Activated CD8-positive, alpha-beta T cell treated with anti-CD3 and anti-CD28 coated beads for 36 hours (primary cell): ENCODE measurements at regions not wholly inside any gene's neighbourhood (a gene's known extent, or its start where the extent isn't known, plus 50 kb on each side); places are given as distances from the start of the nearest gene placed in this dataset.

Source experiments
- ATAC-seq: fragments of 200-7000 bp; cut with Tn5 transposase; one replicate; pipeline ENCODE4 v1.10.0; 2021; ENCODE audit warnings: mild to moderate bottlenecking, moderate library complexity
- CTCF ChIA-PET: fragments of 350-600 bp; sonication (Branson Sonifier 250); formaldehyde crosslinking; loops from one replicate; lab custom pipeline; 2021; ENCODE audit warnings: antibody characterized with exemption; lab: Charles Lee
- POLR2A ChIA-PET: fragments of 350-600 bp; sonication (Branson Sonifier 250); formaldehyde crosslinking; loops from one replicate; lab custom pipeline; 2021; ENCODE audit warnings: antibody characterized with exemption; lab: Charles Lee
- DNase-seq: peaks from one replicate; pipeline ENCODE4 v3.0.0-alpha.2; 2020
- H3K27ac Mint-ChIP-seq: one replicate; pipeline ENCODE4 v1.8.0; 2021; ENCODE audit warnings: mild to moderate bottlenecking, mixed read lengths
- H3K27me3 Mint-ChIP-seq: one replicate; pipeline ENCODE4 v1.8.0; 2021; ENCODE audit warnings: mixed read lengths
- H3K36me3 Mint-ChIP-seq: one replicate; pipeline ENCODE4 v1.8.0; 2021; ENCODE audit warnings: low read depth, mixed read lengths
- H3K4me1 Mint-ChIP-seq: one replicate; pipeline ENCODE4 v1.8.0; 2021; ENCODE audit warnings: low read depth, mixed read lengths
- H3K4me3 Mint-ChIP-seq: one replicate; pipeline ENCODE4 v1.8.0; 2021; ENCODE audit warnings: mild to moderate bottlenecking, moderate library complexity, mixed read lengths
- H3K9me3 Mint-ChIP-seq: one replicate; pipeline ENCODE4 v1.8.0; 2021; ENCODE audit warnings: mixed read lengths
- CTCF ChIP-seq: fragments of 200-600 bp; IDR thresholded peaks from one replicate; pipeline ENCODE4 v1.8.0; 2022; ENCODE audit warnings: antibody characterized with exemption, mild to moderate bottlenecking
- intact Hi-C: fragments of 100-400 bp; cut with micrococcal nuclease; formaldehyde crosslinking; loops from one replicate; pipeline ENCODE4 v1.10.0; 2022

- H3K27me3 Mint-ChIP-seq, result peaks cover 1% of the 10 kb centered on the region
- no peaks in the 10 kb centered on the region for H3K36me3 Mint-ChIP-seq
- no peaks in the 10 kb centered on the region for H3K4me1 Mint-ChIP-seq
- ChIA-PET CTCF (interaction anchor here (0.6 kb wide), 1 partner anchor 48 kb away, joined by 3 read pairs; no protein-coding TSS in a partner anchor), POLR2A (no interaction called here)
- H3K9me3 Mint-ChIP-seq, result peaks cover 6% of the 10 kb centered on the region
- DNase-seq (no peak), ATAC-seq (no peak)
- no peak overlapping the region for H3K27ac Mint-ChIP-seq
- no peak overlapping the region for H3K4me3 Mint-ChIP-seq
- TF ChIP-seq CTCF, result no peak
- intact Hi-C loops, result no loop called here
These were observed 1908.7 kb downstream of the MRPL39 start for GRCh38 chr21:23698619-23699018.

GRCh38 chr21:23695443-23695842, 1911.8 kb downstream of the MRPL39 start:
- POLR2A ChIA-PET, result no interaction called here
- DNase-seq (no peak), ATAC-seq (no peak)
- intact Hi-C loops, result no loop called here
- H3K4me1 Mint-ChIP-seq, result no peaks in the 10 kb centered on the region
- no peak overlapping the region for H3K4me3 Mint-ChIP-seq
- no peaks in the 10 kb centered on the region for H3K27me3 Mint-ChIP-seq
- TF ChIP-seq CTCF, result no peak
- CTCF ChIA-PET, result no interaction called here
- peaks cover 4% of the 10 kb centered on the region for H3K9me3 Mint-ChIP-seq
- H3K36me3 Mint-ChIP-seq, result no peaks in the 10 kb centered on the region
- H3K27ac Mint-ChIP-seq, result no peak overlapping the region

GRCh38 chr21:23694390-23694789, 1912.9 kb downstream of the MRPL39 start:
- Mint-ChIP-seq H3K4me3 (no peak overlapping the region), H3K36me3 (no peaks in the 10 kb centered on the region), H3K9me3 (peaks cover 3% of the 10 kb centered on the region), H3K27ac (no peak overlapping the region), H3K27me3 (no peaks in the 10 kb centered on the region), H3K4me1 (no peaks in the 10 kb centered on the region)
- ATAC-seq (no peak), DNase-seq (no peak)
- intact Hi-C loops, result no loop called here
- ChIA-PET CTCF (no interaction called here), POLR2A (no interaction called here)
- no peak for TF ChIP-seq CTCF

GRCh38 chr21:23690316-23690715, 1917.0 kb downstream of the MRPL39 start:
- CTCF ChIA-PET, result no interaction called here
- intact Hi-C loops, result no loop called here
- DNase-seq (no peak), ATAC-seq (no peak)
- TF ChIP-seq CTCF, result no peak
- no peak overlapping the region for H3K27ac Mint-ChIP-seq
- H3K4me1 Mint-ChIP-seq, result no peaks in the 10 kb centered on the region
- H3K4me3 Mint-ChIP-seq, result no peak overlapping the region
- no peaks in the 10 kb centered on the region for H3K9me3 Mint-ChIP-seq
- POLR2A ChIA-PET, result no interaction called here
- peaks cover 3% of the 10 kb centered on the region for H3K27me3 Mint-ChIP-seq
- no peaks in the 10 kb centered on the region for H3K36me3 Mint-ChIP-seq

- peaks cover 3% of the 10 kb centered on the region for H3K27me3 Mint-ChIP-seq
- intact Hi-C loops, result no loop called here
- H3K36me3 Mint-ChIP-seq, result no peaks in the 10 kb centered on the region
- CTCF ChIA-PET, result no interaction called here
- no peak overlapping the region for H3K4me3 Mint-ChIP-seq
- POLR2A ChIA-PET, result no interaction called here
- no peak for TF ChIP-seq CTCF
- no peak for ATAC-seq
- no peaks in the 10 kb centered on the region for H3K4me1 Mint-ChIP-seq
- no peak for DNase-seq
- H3K9me3 Mint-ChIP-seq, result no peaks in the 10 kb centered on the region
- no peak overlapping the region for H3K27ac Mint-ChIP-seq
These were observed 1920.4 kb downstream of the MRPL39 start for GRCh38 chr21:23686737-23687523.
